SK-N-SH treated with all-trans-retinoic acid at 6 μM for 48 hours (cell line): ENCODE measurements at regions not wholly inside any gene's neighbourhood (a gene's known extent, or its start where the extent isn't known, plus 50 kb on each side); places are given as distances from the start of the nearest gene placed in this dataset.

Source experiments
- ATAC-seq: fragments of 200-7000 bp; cut with Tn5 transposase; 3 replicates; pipeline ENCODE4 v1.9.1; 2020; ENCODE audit warnings: mild to moderate bottlenecking, moderate library complexity
- CREB5 ChIP-seq: fragments of 250-450 bp; sonication (Bioruptor Pico); IDR thresholded peaks from 2 replicates; pipeline ENCODE4 v1.5.1; 2020; ENCODE audit warnings: low read depth, mild to moderate bottlenecking, moderate library complexity
- CSDC2 ChIP-seq: fragments of 250-450 bp; sonication (Bioruptor Pico); IDR thresholded peaks from 2 replicates; pipeline ENCODE4 v1.5.0; 2020; ENCODE audit warnings: mild to moderate bottlenecking, moderate library complexity
- CSRNP3 ChIP-seq: fragments of 250-450 bp; sonication (Bioruptor Pico); IDR thresholded peaks from 2 replicates; pipeline ENCODE4 v1.5.1; 2021; ENCODE audit warnings: mild to moderate bottlenecking, moderate library complexity
- ESRRG ChIP-seq: fragments of 250-450 bp; sonication (Bioruptor Pico); IDR thresholded peaks from 2 replicates; pipeline ENCODE4 v1.6.1; 2021; ENCODE audit warnings: mild to moderate bottlenecking
- GLIS3 ChIP-seq: fragments of 250-450 bp; sonication (Bioruptor Pico); IDR thresholded peaks from 2 replicates; pipeline ENCODE4 v1.5.0; 2020; ENCODE audit warnings: mild to moderate bottlenecking, moderate library complexity
- ISL1 ChIP-seq: fragments of 250-450 bp; sonication (Bioruptor Pico); IDR thresholded peaks from 2 replicates; pipeline ENCODE4 v2.1.2; 2022; ENCODE audit warnings: mild to moderate bottlenecking, moderate library complexity
- OSR1 ChIP-seq: fragments of 250-450 bp; sonication (Bioruptor Pico); IDR thresholded peaks from 2 replicates; pipeline ENCODE4 v1.8.0; 2022; ENCODE audit warnings: moderate library complexity, mild to moderate bottlenecking, inconsistent platforms
- PATZ1 ChIP-seq: fragments of 250-450 bp; sonication (Bioruptor Pico); IDR thresholded peaks from 2 replicates; pipeline ENCODE4 v1.8.0; 2020; ENCODE audit warnings: mild to moderate bottlenecking, moderate library complexity, borderline replicate concordance
- POU6F1 ChIP-seq: fragments of 250-450 bp; sonication (Bioruptor Pico); IDR thresholded peaks from 2 replicates; pipeline ENCODE4 v1.8.0; 2021; ENCODE audit warnings: low read depth, mild to moderate bottlenecking, moderate library complexity, borderline replicate concordance
- PPARA ChIP-seq: fragments of 250-450 bp; sonication (Bioruptor Pico); IDR thresholded peaks from 2 replicates; pipeline ENCODE4 v1.5.0; 2020; ENCODE audit warnings: mild to moderate bottlenecking, borderline replicate concordance
- SNAI2 ChIP-seq: fragments of 250-450 bp; sonication (Bioruptor Pico); IDR thresholded peaks from 2 replicates; pipeline ENCODE4 v1.5.0; 2020; ENCODE audit warnings: mild to moderate bottlenecking, moderate library complexity
- TCF4 ChIP-seq: fragments of 250-450 bp; sonication (Bioruptor Pico); IDR thresholded peaks from 2 replicates; pipeline ENCODE4 v1.8.0; 2021; ENCODE audit warnings: mild to moderate bottlenecking, moderate library complexity, borderline replicate concordance
- TOX ChIP-seq: fragments of 250-450 bp; sonication (Bioruptor Pico); IDR thresholded peaks from 2 replicates; pipeline ENCODE4 v1.8.0; 2021; ENCODE audit warnings: mild to moderate bottlenecking, moderate library complexity, borderline replicate concordance
- ZC3H10 ChIP-seq: fragments of 250-450 bp; sonication (Bioruptor Pico); IDR thresholded peaks from 2 replicates; pipeline ENCODE4 v1.5.1; 2021; ENCODE audit warnings: mild to moderate bottlenecking, moderate library complexity
- ZFP30 ChIP-seq: fragments of 450-650 bp; formaldehyde crosslinking; IDR thresholded peaks from 2 replicates; pipeline ENCODE4 v1.5.0; 2022; ENCODE audit warnings: mild to moderate bottlenecking, moderate library complexity
- ZNF565 ChIP-seq: fragments of 450-650 bp; formaldehyde crosslinking; conservative IDR thresholded peaks from 2 replicates; pipeline ENCODE4 v1.5.0; 2020; ENCODE audit warnings: low read depth, mild to moderate bottlenecking, moderate library complexity
- ZNF70 ChIP-seq: fragments of 450-650 bp; formaldehyde crosslinking; IDR thresholded peaks from 2 replicates; pipeline ENCODE4 v1.5.0; 2020; ENCODE audit warnings: mild to moderate bottlenecking, moderate library complexity

GRCh38 chr4:27326991-27327390, 466.4 kb downstream of the STIM2 start:
- ATAC-seq, result no peak
- TF ChIP-seq GLIS3 (CRISPR knock-in tag) (no peak), ZC3H10 (no peak), TOX (CRISPR knock-in tag) (no peak), TCF4 (no peak), PATZ1 (CRISPR knock-in tag) (no peak), ZFP30 (no peak), CSDC2 (CRISPR knock-in tag) (no peak), ZNF70 (no peak), ISL1 (CRISPR knock-in tag) (no peak), ESRRG (CRISPR knock-in tag) (no peak), SNAI2 (CRISPR knock-in tag) (no peak), ZNF565 (CRISPR knock-in tag) (no peak)

- ATAC-seq, result no peak
- no peak for TF ChIP-seq TCF4
- TF ChIP-seq PATZ1 (CRISPR knock-in tag), result no peak
- no peak for TF ChIP-seq CREB5
- TF ChIP-seq GLIS3 (CRISPR knock-in tag), result no peak
- no peak for TF ChIP-seq ISL1 (CRISPR knock-in tag)
- TF ChIP-seq OSR1 (CRISPR knock-in tag), result no peak
- no peak for TF ChIP-seq ESRRG (CRISPR knock-in tag)
- TF ChIP-seq PPARA (CRISPR knock-in tag), result no peak
- TF ChIP-seq ZNF565 (CRISPR knock-in tag), result no peak
- TF ChIP-seq CSRNP3, result no peak
Observed at GRCh38 chr4:27327421-27328181, 467.0 kb downstream of the STIM2 start.

- no peak for ATAC-seq
- TF ChIP-seq SNAI2 (CRISPR knock-in tag), result no peak
- TF ChIP-seq CREB5, result no peak
- no peak for TF ChIP-seq CSRNP3
- TF ChIP-seq ZNF70, result no peak
- TF ChIP-seq PATZ1 (CRISPR knock-in tag), result no peak
- no peak for TF ChIP-seq ZFP30
- no peak for TF ChIP-seq POU6F1 (CRISPR knock-in tag)
Observed at GRCh38 chr4:27338530-27338929, 477.9 kb downstream of the STIM2 start.
